Skin epidermis (tissue), 12 donors: ENCODE measurements at regions not wholly inside any gene's neighbourhood (a gene's known extent, or its start where the extent isn't known, plus 50 kb on each side); places are given as distances from the start of the nearest gene placed in this dataset.

Source experiments
- H3K27ac ChIP-seq, 21 experiments: fragments of 200-600 bp; sonication (generic) in 11 of 21; one replicate each; pipeline ENCODE4 v1.5.0; 2020; ENCODE audit warnings: mild to moderate bottlenecking in 3 of 21, inconsistent platforms in 2 of 21, moderate library complexity in 2 of 21
- H3K4me3 ChIP-seq, 7 experiments: fragments of 200-600 bp; sonication (generic) in 2 of 7; one replicate each; pipeline ENCODE4 v1.5.0; 2020; ENCODE audit warnings: inconsistent platforms in 2 of 7, mild to moderate bottlenecking in 2 of 7, moderate library complexity in 1 of 7

DNA sequence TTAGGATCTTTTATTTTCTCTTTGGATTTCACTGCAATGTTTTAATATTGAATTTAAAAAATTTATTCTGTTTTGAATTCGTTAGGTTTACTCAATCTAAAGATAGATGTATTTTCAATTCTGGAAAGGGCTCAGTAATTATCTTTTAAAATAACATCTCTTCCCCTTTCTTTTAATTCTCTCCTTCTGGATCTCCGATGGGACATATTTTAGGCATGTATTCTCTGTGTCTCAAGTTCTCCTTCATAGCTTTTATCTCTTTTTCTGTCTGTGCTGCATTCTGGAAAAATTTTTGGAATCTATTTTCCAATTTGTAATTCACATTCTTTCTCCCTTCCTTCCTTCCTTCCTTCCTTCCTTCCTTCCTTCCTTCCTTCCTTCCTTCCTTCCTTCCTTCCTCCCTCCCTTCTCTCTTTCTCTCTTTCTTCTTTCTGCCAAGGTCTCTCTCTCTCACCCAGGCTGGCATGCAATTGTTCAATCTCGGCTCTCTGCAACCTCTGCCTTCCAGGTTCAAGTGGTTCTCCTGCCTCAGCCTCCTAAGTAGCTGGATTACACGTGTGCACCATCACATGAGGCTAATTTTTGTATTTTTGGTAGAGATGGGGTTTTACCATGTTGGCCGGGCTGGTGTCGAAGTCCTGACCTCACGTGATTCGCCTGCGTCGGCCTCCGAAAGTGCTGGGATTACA lies 98.5 kb upstream of the CTTNBP2 start:
- H3K27ac ChIP-seq, result no peak overlapping the region
- H3K4me3 ChIP-seq, result no peak overlapping the region

DNA sequence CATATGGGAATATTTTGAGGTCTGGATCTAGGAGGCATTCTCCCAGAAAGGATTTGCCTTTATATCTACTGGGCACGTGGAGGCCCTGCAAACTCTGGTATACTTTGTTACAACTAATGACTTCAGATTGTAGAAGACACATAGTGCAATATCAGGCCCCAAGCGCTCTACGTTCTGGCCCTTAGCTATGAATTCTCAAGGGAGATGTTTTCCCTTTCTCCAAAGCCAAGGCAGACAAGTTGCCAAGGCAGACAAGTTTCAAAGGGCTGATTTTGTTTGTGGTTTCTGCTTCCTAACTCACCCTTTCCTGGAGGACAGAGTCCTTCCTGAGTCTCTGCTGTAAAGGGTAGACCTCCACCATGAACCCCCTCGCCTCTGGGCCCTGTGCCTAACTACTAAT lies 99.4 kb upstream of the CTTNBP2 start:
- Histone ChIP-seq H3K4me3 (no peak overlapping the region), H3K27ac (no peak overlapping the region)

DNA sequence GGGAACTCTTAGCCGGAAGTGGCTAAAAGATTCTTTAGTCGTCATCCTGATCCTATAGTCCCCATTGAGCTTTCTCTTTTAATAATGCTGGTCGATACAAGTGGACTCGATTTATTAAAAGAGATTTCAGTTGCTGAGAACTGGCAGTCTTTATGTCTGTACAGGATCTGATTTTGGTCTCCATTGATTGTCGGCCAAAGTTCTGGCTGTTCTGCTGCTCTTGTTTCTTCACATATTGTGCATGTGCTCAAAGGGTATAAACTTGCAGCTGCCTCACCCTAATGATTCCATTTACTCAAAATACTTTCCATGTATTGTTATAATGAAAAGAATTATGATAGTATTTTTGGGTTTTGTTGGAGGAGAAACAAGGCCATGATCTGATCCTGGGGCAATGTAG lies 100.7 kb upstream of the CTTNBP2 start:
- no peak overlapping the region for H3K4me3 ChIP-seq
- H3K27ac ChIP-seq, result no peak overlapping the region

DNA sequence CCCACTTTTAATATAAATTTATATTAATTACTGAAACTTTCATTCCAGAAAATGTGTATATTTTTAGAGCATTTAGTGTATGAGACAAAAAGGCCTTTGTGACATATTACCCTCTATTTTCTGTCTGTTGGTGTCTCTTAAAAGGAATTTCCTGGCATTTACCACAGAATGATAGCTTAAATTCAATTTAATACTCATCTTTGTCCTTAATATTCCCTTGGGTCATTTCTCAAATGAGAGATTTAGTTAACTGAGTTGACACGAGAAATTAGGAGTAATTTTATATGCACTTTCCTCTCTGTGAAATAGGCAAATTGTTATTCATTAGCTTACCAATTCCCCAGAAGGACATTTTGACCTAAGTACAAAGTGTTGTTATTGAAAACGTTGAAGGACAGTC lies 101.7 kb upstream of the CTTNBP2 start:
- Histone ChIP-seq H3K27ac (no peak overlapping the region), H3K4me3 (no peak overlapping the region)

DNA sequence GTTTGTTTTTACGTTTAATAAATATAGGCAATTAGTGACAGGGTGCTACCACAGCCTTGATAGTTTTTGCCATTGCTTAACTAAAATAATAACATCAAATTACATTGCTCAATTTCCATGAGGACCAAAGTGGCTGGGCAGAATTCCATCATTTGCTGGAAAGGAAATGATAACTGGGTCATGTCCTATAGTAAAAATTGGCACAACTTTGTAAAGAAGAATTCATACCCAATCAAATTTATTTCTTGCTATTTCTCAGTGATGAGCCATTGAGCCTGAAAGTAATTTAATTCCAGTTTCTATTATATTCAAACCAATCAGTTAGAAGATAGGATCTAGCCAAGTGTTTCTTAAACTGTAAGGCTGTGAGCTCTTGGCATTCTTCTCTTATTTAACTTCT lies 102.2 kb upstream of the CTTNBP2 start:
- H3K4me3 ChIP-seq, result no peak overlapping the region

DNA sequence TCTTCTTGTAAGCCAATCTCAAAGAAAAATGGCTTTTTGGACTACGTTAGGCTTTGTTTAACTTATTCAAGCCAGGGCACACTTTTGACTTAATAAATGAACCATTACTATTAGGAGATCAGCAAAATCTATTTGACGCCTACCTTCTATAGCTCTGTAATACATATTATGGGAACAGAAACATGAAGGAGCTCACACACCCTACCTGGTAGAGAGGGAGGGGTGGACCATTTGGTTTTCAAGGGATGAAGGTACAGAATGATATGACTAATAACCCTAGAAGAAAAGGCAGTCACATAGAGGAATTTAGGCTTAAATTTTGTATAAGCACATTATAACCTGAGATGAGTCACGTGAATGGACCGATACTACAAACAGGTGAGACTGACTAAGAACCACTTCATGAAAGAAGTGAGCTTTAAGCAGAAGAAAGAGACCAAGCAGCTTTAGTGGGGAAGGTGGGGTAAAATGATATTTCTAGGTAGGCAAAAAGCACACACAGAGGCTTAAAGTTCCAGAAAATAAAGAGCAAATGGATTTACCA lies 106.8 kb upstream of the CTTNBP2 start:
- Histone ChIP-seq H3K4me3 (no peak overlapping the region), H3K27ac (no peak overlapping the region)

More for the DNA sequence above, 102.2 kb upstream of the CTTNBP2 start:
- no peak overlapping the region for H3K27ac ChIP-seq

DNA sequence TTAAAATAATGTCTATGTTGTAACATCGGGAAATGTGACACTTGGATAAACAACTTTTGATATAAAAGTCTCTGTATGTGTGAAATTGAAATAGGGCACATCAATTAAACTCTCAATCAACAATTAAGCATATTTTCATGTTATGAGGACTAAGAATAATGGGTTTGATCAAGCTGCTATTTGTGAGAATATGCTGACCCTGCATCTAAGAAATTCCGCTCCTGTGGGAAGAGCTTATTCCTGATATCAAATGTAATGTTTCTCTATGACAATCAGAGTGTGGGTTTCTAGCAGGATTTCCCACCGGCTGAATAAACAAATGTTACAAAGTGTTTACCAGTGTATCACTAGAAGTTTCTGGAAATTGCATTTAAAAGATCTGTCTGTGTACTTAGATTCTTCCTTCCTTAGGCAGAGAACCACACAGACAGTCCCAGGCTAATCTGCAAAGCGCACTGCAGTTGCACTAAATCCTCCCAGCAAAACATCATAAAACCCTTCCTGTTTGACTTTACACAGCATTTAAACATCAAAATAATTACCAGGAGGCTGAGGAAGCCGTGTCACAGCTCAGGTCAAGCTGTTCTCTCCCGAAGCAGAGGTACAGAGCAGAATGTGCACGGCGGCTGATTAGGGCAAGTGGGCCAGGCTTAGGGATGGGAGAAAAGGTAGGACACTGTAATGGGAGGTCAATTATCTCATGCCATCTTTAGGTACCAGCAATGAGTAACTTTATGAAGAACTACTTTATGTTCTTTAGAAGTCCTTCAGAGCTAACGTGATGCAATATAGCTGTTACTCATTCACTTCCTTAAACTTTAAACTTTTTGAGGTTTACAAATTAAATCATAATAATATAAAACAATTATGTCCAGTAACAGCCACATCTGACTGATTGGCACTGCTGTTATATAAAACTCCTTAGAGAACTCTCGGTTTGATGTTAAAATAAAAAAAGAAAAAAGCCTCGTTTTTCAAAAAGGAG lies 109.1 kb upstream of the CTTNBP2 start:
- no peak overlapping the region for H3K27ac ChIP-seq
- H3K4me3 ChIP-seq, result no peak overlapping the region

DNA sequence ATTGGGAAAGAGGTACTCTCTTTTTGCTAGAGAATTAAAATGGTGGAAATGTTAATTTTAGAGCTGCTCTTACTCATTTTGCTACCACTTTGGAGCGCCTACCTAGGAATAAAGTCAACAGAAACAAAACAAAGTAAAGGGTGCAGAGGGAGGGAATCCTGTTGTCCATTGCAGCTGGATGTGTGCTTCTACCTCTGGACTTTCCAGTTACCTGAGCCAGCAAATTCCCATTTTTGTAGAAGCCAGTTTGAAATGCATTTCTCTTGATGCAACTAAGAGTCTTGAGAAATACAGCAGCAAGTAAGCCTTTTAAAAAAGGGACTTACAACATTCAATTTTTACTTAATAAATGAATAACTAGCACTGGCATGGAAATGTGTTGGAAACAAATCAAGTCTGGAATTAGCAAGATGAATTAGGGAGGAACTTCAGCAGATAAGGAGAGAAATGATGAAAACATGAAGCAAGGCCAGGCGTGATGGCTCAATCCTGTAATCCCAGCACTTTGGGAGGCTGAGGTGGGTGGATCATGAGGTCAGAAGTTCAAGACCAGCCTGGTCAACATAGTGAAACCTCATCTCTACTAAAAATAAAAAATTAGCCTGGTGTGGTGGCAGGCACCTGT lies 113.5 kb upstream of the CTTNBP2 start:
- Histone ChIP-seq H3K4me3 (no peak overlapping the region), H3K27ac (no peak overlapping the region)

DNA sequence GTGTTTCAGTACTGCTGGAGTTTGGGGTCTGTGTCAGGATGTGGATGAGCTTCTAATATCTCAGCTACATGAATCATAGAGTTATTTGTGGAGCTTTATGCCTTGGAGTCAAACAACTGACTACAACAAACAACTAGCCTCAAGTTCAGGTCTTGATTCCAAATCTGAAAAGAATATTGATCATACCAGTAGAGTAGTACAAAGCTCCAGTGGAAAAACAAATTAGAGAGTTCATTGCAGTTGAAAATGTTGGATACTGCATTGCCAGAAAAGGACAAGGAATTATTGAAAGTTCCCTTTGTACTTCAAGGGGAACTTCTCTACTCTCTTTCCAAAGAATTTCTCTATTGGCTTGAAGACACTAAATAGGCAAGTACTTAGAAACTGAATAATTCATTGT lies 117.6 kb upstream of the CTTNBP2 start:
- no peak overlapping the region for H3K27ac ChIP-seq
- H3K4me3 ChIP-seq, result no peak overlapping the region

DNA sequence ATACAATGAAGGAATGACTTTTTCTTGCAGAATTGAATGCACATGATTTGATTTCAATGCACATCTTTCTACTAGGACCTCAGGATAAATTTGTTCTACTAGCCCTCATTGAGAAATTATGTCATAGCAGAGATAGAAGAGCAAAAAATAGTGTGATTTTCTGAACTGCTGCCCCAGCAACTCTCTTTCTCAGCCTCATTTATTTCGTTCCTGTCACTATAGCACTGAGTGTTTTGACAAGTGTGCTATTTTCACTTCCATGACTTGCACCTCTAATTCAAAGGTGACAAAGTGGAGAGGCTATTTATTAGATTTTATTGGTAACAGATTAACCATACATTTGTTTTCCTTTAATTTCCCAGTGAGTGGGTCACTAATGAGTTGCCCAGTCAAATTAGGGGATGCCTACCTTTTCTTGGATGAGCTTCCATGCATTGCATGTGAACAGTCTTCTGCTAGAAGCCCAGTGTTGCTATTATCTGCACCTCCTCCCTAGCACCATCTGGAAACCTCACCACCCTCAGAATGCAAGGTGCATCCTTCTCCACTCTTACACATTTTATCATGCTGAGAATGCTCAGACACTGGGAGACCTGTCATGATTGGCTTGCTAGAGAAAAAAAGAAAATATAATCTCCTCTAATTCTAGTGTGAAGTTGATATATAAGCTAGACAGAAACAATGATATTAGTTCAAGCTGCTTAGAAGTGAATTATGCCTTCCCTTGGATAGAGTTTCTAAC lies 119.6 kb upstream of the CTTNBP2 start:
- H3K27ac ChIP-seq, result no peak overlapping the region
- H3K4me3 ChIP-seq, result no peak overlapping the region

DNA sequence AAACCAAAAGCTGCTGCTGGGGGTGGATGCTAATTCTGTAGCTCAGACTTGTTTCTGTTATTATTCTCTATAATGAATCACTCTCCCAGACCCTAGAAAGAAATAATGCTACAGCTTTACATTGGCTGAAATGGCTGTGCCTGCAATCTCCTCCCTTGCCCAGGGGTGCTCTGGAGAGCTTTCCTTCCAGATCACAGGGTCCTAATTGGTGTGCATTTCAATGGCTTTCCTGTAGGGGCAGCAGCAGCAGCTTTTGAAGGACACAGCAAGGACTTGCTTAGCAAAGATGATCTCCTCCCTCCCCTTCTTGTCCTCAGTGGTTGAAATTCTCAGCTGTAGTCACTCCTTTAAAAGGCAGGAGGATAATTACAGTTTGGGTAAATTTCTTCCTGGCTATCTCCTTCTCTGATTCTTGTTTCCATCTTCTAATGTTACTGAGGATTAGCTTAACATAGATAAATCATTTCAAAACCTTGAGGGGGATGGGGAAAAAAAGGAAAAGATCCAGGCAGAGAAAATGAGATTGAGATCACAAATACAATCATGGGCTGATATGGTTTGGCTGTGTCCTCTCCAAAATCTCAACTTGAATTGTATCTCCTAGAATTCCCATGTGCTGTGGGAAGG lies 120.2 kb upstream of the CTTNBP2 start:
- no peak overlapping the region for H3K27ac ChIP-seq
- H3K4me3 ChIP-seq, result no peak overlapping the region

DNA sequence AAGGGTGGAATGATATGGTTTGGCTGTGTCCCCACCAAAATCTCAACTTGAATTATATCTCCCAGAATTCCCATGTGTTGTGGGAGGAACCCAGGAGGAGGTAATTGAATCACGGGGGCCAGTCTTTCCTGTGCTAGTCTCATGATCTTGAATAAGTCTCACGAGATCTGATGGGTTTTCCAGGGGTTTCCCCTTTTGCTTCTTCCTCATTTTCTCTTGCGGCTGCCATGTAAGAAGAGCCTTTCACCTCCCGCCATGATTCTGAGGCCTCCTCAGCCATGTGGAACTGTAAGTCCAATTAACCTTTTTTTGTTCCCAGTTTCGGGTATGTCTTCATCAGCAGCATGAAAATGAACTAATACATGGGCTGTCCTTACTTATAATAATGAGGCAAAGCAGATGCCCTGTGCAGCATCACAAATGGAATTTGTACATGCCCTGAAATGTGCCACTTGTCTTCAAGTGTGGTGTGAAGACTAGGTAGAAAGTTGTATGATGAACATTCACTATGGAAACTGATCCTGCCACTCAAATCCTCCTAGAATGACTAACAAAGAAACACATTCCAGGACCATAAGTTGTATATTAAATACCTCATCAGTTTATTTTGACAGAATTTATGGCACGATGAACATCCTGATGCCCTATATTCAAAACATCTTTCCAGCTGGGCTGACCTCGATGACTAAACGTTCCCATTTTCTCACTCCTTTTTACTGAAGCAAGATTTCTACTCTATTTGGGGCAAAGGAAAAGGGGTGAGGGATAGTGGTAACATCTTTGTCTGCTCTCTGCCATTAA lies 122.8 kb upstream of the CTTNBP2 start:
- Histone ChIP-seq H3K4me3 (no peak overlapping the region), H3K27ac (no peak overlapping the region)

DNA sequence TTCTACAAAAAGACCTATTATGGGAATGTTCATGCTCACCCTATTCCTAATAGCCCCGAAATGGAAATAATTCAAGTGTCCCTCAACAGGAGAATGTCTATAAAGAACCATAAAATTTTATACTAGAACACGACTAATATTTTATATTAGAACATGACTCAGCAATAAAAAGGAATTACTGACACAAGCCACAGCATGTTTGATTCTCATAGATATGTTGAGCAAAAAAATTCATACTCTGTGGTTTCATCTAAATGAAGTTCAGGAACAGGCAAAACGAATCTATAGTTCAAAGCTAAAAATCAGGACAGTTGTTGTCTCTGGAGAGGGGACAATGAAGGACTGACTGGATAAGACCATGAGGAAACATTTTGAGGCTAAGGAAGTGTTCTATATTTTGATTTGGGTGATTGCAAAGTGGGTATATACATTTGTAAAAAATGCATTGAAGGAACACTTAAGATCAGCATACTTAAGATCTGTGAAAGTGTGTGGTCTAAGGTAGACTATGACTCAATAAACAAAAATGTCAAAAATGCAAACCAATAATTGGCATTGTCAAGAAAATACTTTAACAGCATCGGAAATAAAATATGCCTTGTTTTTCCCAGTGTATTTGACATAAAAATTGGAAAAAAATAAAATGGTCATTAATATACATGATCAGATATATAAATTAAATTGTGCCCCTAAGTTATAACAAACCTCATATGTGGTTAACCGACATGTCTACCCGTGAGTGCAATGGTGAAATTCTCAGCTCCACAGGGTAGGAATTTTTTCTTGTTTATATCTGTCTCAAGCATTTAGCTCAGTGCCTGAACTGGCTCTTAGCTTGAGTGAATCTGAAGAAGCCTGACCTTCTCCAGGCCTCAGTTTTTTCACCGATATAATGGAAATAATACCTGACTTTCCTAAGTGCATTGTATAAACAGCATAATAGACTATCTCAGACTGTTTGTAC lies 124.9 kb upstream of the CTTNBP2 start:
- H3K27ac ChIP-seq, result no peak overlapping the region
- no peak overlapping the region for H3K4me3 ChIP-seq

DNA sequence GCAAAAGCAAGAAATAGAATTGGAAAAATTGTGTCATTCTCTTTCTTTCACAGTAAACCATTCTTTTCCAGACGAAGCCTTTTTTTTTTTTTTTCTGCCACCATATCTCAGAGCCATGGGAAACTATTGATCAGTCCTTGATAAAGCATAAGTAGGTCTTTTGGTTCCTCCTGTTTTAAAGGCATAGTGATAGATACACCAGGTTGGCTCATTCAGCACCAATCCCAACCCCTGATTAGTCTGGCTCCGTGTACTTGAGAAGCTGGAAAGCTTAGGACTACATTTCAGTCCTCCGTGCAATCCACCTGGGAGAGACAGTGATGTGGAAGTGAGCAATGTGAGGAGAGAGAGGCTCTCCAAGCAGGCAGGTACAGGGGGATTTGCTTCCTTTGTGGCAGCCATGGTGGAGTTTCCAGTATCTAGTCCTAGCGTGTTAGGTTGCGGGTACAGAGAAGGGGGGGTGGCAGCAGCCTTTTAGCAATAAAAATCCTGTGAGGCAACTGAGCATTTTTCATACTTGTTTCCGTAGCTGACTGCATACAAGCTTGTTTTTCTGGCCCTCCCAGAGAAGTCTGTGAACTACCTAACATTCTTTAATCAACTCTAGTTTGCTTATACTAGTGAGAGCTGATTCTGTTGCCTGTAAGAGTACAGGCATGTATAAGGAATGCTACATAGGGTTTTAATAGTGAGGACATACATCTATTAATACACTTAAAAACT lies 127.4 kb upstream of the CTTNBP2 start:
- Histone ChIP-seq H3K27ac (no peak overlapping the region), H3K4me3 (no peak overlapping the region)

DNA sequence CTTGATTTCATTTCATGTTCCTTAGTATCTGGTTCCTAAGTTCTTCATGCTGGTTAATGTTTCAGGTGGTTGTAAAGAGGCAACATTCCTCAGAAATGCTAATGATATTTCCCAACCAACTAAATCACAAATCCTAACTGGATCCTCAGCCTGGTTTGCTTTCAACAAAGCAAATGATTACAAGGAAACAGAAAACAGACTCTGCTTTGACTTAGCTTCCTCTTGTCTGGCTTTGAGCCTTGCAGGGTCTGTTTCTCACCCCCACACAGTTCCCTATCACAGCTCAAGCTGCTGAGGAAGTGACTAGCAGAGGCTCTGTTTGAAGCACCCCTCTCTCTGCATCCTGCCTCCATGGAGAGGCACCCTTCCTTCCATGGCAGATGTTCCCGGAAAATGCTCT lies 130.2 kb upstream of the CTTNBP2 start:
- H3K4me3 ChIP-seq, result no peak overlapping the region
- no peak overlapping the region for H3K27ac ChIP-seq

DNA sequence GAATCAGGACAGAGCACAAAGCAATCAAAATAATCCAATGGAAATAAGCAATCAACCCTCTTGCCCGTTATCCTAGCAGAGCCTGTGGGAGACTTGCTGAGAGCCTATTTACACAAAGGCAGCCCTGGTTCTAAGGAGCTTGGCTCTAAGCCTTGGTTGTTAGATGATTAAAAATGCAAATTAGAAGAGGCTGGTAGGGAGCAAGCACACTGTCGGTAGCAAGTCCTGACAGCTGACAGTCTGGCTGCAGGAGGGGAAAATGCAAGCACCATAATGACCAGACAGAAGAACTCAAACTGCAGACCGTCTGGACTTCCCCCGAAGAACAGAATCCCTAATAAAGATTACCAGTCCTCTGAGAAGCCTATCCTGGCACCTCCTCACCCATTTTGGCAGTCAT lies 131.8 kb upstream of the CTTNBP2 start:
- Histone ChIP-seq H3K27ac (no peak overlapping the region), H3K4me3 (no peak overlapping the region)

DNA sequence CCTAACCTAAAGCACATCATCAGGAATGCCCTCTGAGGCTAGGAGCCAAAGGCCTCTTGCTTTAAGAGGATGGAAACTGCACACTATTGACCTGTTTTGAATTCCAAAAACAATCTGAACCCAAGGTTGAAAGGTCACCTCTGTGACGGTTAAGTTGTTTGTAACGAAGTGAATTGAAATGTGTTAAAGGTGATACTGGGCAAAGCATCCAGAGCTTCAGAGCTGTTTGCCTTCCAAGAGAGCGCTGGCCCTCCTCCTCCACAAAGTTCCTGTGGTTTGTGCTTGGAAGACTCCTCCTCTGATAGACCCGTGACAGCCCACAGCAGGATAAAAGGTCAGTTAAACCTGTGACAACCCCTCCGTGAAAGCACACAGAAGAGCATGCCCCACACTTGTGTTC lies 133.7 kb upstream of the CTTNBP2 start:
- Histone ChIP-seq H3K4me3 (no peak overlapping the region), H3K27ac (no peak overlapping the region)
